NCI-H345 treated with DMSO at 0.1 percent for 48 hours (cell line): ENCODE measurements at regions not wholly inside any gene's neighbourhood (a gene's known extent, or its start where the extent isn't known, plus 50 kb on each side); places are given as distances from the start of the nearest gene placed in this dataset.
A peak's percentile ranks its signal among the peaks of the same experiment; 100 is the strongest.

Source experiments
- DNase-seq: peaks from one replicate; lab custom pipeline; 2025; ENCODE audit not compliant: unreplicated experiment; lab: John Stamatoyannopoulos, UW

DNA sequence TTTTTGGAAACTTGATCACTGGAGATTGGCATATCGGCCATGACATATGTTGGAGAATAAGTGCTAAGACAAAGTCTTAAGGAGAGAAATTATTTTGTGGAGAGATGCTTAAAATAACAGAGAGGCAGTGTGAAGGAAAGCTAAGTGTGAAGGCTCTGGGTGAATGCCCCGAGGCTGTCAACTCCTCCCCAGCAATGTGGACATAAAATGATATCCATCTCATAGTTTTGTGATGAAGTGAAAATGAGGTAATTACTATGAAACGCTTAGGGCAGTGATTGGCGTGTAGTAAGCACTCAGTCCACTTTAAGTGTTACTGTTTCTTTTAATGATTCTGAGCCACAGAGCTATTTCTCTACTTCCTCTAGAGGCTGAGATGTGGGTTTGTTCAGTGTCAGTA lies 195.8 kb upstream of the KLF12 start:
- no peak for DNase-seq

DNA sequence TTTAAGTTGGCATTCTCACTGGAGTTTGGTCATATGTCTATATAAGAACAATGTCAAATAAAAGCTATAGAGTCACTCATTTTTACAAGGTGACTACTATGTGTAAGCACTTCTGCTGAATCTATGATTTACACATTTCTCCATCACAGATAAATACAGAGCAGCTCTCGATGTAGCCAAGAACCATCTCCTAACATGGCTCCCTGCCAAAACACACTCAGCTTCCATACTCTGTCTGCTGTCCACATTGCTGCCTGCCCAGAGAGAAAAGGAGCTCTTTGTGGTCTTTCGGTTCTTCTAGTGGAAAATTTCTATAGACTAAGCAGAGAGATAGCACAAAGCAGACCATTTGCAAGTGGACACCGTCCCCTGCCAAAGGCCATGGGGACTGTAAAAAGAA lies 190.9 kb upstream of the KLF12 start:
- DNase-seq = peak; percentile 87

DNA sequence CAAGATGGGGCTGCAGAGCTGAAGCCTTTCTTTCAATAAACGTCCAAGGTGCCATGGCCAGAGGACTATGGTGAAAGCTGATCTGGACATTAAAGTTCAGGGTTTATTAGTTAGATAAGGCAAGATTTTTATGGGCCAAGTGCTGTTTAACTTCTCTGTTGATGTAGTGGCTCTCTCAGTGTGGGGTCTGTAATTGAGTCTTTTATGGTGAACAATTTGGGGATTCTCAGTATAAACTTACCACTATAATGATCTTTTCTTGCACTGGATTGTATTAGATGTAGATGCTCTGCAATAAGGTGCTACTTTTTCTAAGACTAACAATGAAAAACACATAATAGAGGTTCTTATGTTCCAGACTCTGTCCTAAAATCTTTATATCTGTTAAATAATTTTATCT lies 190.1 kb upstream of the KLF12 start:
- DNase-seq = no peak

DNA sequence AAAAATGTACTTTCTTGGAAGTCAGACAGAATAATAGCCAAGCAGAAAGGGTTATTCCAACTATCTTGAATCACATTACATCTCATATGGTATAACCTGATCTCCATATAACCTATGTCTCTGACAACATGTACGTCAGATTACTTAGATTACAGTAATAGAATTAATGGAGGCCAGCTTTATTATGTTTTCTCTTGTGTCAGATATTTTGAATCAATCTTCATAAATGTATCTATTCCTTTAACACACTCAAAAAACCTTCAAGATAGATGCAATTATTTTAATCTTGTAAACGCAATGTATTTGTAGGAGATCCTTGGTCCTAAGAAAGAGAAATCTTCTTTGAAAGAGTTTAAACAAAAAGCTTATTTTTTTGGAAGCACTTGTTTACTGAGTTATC lies 188.4 kb upstream of the KLF12 start:
- DNase-seq = no peak

DNA sequence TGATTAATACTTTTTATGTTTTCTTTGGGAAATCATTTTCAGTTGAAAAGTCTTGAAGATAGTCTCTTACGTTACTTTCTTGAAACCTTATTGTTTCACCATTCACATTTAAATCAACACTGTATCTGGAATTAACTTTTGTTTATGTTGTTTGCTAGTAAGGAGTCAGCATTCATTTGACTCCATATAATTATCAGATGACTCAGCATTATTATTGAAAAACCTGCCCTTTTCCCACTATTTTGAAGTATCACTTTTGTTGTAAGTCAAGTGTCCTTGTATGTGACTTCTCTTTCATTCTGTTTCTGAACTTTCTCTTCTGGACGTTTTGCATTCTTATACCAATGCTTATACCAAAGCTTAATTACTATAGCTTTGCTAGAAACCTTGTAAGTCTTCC lies 186.1 kb upstream of the KLF12 start:
- no peak for DNase-seq

DNA sequence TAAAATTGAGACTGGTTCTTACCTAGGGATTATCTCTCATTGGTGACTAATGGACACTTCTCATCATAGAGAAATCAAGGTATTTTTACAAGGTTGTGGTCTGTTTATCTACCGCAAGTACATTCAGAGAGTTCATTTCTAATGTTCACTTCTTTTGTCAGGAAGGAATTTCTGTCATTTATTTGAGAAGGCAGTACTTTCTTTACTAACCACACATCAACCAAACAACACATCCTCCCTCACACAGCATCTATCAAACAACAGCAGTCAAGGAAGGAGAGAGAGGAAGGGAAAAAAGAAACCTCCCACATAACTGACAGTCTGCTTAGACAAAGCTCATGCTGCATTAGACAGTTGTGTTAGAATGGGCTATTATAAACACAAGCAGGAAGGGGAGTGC lies 182.3 kb upstream of the KLF12 start:
- no peak for DNase-seq

DNA sequence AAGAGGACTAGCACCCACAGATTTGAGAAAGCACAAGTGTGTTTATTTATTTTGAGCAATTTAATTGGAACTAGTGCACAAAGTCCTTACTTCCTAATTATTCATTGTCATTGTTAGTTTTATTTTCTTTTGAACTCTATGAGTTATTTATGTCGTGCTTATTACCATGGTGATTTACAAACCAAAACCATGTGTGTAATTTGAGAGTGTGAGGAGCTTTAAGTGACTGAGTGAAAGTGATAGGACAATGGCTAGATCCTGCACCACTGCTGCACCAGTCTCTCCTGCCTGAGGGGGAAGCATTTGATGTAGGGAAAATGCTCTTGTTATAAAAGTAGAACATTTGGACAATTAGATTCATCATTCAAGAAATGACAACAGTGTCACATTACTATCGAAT lies 172.3 kb upstream of the KLF12 start:
- DNase-seq = no peak

DNA sequence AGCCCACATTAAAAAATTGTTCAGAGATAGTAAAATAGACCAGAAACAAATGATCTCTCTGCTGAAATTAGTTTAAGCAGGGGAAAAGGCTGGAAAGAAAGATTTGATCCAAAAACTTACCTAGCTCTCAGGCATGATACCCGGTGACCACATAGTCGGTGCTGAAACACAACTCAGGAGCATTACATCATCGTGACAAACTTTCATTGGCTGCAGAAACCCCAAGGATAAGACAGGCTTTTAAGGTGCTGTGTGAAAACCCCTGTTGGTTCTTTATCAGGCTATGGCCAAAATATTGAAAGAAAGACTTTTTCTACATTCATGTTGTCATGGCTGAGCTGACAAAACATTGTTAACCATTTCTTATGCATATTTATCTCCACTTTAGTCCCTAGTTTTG lies 171.7 kb upstream of the KLF12 start:
- no peak for DNase-seq

DNA sequence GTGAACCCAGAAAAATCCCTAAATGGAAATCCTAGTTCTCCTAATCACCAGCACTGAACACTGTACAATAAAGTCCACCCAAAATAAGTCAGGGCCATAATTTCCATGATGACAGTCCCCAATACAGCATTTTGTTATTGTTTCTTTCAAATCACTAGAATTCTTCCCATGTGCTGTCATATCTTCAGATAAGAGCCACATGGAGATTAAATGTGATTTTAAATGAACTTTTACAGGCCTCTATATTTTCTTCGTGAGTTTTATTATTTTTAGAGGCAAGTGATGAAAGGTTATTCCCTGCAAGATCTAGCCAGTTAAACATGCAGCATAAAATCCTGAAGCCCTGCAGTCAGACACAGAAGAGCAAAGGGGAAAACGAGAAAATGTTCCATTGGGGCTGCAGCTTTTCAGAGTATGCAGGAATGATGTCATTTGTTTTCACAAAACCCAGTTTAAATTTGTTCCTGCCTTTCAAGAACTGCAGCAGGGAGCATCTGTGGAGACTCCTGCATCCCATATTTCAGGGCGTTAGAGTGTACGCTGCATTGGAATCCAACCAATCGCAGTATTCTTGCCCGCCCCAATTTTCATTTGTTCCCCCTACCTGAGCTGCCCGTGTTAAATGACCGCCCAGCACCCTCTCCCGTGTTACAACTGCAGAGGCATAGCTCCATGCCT lies 167.2 kb upstream of the KLF12 start:
- DNase-seq = no peak

DNA sequence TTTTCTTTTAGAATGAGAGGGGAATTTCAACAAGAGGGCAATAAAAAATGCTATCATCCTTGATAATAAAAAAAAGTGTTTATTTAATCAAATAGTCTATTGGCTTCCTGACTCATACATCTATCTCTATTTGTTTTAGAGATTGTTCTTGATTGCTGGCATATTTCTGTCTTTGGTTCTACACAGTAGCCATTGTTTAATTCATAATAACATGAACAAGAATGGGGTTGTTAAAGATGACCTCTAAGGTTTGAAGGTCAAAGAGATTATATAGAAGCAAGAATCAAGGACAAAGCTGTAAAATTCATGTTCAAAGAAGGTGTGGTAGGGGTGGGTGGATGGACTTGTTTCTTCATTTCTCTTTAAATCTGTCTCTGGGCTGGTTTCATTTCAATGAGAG lies 166.0 kb upstream of the KLF12 start:
- DNase-seq = no peak

DNA sequence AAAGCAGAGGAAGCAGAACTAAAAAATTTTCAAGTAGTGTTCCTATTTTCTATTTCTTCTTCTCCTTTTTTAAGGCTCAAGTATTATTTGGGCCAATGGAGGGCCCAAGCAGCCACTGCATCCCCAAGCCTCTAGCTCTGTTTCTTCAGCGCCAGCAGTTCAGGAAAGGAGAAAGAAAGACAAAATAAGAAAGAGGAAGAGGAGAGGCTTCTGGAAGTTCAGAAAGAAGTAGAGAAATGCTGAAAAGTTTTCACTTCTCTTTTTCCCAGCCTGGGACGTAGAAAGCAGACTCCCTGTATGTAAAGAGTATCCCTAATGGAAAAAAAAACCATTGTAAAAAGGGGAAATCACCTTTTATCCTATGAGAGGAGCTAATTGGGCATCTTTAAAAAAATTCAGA lies 165.5 kb upstream of the KLF12 start:
- no peak for DNase-seq

DNA sequence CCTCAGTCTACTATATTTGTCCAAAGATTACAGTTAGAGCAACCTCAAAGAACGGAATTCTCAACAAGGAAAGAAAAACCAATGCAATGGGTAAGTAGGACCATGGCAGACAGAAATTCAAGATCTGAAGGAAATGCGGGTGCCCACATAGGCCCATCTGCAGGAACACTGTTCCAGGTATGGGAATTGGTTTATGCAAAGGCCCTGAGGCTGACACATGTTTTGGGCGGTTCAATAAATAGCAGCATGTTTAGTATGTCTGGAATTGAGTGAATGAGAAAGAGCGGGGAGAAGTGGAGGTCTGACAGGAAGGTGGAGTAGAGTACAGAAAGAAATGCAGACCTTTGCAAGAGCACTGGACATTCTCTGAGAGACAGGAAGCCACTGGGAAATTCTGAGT lies 164.7 kb upstream of the KLF12 start:
- no peak for DNase-seq

DNA sequence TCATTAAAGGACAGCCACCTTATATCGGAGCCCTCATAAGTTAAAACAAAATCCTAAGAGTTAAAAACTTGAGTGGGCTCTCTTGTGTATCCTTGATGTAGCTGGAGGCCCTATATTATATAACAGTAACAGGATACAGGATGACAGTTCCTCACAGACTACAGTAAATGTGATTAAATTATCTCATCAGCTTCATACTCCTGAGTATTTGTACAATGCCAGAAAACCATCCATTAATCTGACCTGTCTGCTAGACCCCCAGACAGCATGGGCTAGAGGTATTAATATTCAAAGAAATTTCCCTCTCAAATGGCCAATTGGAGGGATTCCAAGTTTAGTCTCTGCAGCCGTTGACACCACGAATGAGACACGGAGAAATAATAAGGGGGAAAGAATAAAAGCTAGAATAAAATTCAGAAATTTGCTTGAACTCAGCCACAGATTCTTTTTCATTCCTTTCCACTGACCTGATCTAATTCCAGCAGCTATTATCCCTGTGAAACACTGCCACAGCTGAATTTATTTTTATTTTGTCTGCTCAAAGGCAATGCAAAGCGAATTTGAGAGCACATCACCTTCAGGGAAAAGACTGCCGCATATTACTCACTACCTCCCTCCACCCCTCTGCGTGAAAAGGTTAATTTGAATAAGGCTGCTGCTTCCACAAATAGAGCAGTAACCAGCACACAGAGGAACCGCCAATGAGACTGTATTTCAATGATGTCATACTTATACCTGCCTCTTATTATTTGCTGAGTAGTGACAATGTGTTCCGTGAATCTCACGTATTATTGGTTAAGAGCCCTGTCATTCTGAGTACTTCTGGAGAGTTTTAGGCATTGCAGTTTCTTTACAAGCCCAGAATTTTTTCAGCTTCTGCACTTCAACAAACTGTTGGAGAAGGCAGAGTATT lies 155.9 kb upstream of the KLF12 start:
- peak; percentile 93 for DNase-seq

DNA sequence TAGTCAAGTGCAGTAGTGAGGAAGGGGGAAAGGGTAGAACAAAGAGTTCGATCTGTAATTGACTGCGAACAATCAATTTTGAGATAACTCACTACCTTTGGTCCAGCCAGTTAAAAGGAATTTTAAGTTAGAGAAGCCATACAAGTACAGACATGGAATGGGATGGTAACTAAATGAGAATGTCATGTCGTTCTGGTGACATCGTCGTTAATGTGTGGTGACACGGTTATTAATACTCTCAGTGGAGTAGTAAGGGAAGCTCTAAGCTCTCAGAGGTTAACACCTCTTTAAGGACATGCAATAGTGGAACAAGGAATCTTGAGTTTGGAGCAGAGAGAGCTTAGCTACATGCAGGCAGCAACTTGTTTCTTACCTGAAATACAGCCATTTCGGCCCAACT lies 154.9 kb upstream of the KLF12 start:
- DNase-seq = no peak

DNA sequence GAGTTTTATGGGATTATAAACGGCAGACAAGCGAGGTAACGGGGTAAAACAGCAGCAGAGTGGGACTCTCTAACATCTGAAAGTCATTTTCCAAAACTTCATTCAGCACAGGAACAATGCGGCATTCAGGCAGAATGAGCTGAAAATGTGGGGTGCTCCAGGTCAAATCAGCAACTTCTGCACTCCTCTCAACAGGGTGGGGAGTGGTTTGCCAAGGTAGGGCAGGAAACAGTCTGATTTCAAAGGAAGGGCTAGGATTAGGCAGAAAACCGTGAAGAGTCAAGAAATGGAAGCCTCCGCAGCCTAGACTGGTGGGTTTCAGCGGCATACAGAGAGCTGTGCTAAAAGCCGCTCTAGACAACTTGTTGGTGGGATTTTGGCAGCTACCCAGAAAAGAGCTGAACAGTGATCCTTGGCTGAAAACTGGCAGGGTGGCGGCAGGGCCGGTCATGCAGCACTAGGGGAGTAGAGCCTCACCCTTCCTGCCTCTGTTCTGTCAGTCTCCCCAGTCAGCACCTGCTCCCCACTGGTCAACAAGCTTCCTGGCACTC lies 154.2 kb upstream of the KLF12 start:
- peak; percentile 82 for DNase-seq

DNA sequence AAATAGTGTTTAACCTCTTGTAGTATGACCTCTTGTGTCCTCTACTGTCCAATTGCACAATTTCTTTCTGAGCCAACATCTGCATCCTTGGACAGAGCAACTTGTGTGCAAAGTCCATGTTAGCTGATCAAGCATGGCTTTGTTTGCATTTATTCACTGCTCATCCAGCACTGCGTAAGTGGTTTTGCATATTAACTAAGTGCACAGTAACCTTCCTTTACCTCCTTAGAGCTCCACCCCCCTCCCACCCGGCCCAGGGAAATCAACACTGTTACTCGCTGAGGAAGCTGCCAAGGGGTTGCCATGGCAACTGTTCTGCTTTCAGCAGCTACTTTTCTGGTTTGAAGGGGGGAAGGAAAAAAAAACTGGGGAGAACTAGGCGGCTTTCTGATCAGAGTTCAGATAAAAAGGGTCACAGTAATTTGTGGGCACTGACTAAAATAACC lies 153.5 kb upstream of the KLF12 start:
- DNase-seq = peak; percentile 79

DNA sequence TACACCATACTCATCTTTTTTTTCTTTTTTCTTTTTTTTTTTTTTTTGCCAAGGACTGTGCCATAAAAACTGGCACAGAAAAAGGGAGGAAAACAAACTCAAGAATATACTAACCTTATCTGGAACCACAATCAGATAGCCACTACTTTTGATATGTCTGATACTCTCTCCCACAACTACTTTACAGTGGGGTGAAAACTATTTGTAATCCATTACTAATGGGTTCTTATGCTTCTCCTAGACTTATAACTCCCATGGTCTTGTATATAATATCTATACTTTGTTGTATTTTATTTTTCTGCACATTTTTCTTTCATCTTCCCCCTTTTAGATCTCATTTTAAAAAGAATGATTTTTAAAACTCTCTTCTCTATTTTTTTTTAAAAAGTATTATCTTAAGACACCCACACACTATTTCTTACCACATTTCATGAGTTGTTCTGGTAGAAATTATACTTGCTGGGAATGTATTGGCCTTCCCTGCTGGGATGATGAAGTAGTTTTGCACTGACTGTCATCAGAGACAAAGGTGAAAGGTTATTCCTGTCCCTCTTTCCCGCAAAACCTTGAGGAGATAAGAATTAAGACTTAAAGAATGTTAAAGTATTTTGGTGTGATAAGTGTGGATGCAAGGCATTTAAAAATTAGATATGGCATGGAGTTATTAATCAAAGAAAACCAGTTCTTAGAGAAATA lies 146.7 kb upstream of the KLF12 start:
- DNase-seq = no peak

DNA sequence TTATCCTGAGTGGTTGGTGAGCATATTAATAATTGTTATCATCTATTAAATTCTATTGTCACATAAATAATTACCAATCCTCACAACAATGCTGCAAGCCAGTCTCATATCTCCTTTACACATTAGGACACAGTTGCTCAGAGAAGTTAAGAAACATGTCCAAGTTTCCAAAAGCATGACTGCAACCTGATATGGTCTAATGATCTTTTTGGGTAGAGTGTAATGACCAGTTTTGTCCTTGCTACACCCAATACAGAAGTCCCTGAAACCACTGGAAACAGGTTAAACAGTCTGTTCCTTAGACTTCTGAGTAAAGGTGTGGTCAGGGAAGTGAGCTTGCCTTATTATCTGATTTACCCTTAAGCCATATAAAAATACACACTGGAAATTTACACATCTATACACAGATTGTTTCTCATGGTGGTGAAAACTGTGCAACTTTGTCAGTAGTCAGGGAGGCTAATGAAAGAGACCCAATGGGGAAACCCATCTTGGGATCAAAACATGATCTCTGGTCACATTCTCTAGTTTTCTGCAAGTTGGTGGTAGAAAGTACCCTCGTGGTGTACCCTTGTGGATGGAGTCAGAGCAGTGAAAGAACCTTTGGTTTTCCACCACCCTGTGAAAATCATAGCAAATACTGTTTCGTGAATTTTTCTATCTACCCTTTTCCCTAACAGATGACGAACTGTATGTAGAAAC lies 146.0 kb upstream of the KLF12 start:
- DNase-seq = no peak

DNA sequence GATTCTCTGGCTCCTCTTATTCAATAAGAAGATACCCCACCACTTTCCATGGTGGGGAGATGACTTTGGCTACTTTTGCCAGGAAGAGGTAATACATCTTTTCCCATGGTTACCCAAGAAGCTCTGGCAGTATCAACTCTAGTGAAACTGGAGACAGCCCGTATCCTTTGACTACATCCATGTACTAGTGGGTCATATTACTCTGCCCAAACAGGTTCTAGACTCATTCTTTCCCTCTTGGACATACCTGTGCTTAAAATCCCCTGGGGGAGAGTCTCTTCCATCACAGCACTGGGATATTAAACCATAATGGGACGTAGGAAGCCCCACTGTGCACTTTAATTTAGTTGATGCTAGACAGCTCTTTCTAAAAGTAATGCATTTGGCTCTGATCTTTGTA lies 144.7 kb upstream of the KLF12 start:
- no peak for DNase-seq

DNA sequence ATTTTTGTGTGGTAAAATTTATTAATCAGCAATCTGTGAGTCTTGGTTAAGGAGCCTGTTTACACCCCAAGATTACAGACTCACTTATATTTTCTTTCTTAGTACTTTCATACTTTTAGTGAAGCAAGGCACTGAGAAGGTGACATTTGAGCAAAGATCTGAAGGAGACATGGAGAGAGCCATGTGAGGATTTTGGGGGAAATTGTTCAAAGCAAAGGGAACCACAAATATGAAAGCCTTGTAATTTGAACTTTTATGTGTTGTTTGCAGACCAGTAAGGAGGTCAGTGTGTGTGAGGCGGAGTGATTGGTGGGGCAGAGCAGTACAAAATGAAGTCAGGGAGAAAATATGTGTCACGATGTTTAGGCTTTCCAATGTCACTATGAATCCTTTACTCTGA lies 140.7 kb upstream of the KLF12 start:
- no peak for DNase-seq

DNA sequence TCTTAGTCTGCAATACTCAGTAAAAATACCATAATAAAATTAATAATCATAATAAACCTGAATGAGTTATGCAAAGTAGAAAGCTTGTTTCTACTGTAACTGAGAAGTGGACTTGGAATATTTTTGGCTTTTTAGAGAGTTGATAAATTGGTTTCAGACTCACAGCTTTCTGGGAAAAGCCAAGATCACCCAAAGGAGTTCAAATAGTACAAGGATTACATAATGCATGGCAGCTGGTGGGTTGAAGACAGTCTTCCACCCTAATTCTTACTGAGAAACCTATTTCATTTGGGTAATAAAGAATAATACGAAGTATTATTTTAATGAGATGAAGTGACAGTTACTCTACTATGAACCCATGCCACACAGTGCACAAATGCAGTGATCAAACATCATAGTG lies 139.4 kb upstream of the KLF12 start:
- no peak for DNase-seq
